ENCODE measurements at regions not wholly inside any gene's neighbourhood (a gene's known extent, or its start where the extent isn't known, plus 50 kb on each side); places are given as distances from the start of the nearest gene placed in this dataset.

DNA sequence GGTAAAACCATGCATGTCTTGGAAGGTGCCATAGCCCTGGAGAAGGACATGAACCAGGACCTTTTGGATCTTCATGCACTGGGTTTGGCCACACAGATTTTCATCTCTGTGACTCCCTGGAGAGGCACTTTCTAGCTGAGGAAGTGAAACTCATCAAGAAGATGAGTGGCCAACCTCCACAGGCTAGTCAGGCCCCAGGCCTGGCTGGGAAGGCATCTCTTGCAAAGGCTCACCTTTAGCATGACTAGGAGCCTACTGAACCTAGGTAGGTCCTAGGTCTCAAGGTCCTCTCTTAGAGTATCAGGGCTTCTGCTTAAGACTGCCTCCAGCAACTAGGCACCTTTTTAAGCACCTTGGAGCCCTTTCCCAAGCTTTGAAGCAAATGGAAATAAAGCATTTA lies 1448.7 kb upstream of the ACO1 start:
- TF ChIP-seq, protein P1, sequence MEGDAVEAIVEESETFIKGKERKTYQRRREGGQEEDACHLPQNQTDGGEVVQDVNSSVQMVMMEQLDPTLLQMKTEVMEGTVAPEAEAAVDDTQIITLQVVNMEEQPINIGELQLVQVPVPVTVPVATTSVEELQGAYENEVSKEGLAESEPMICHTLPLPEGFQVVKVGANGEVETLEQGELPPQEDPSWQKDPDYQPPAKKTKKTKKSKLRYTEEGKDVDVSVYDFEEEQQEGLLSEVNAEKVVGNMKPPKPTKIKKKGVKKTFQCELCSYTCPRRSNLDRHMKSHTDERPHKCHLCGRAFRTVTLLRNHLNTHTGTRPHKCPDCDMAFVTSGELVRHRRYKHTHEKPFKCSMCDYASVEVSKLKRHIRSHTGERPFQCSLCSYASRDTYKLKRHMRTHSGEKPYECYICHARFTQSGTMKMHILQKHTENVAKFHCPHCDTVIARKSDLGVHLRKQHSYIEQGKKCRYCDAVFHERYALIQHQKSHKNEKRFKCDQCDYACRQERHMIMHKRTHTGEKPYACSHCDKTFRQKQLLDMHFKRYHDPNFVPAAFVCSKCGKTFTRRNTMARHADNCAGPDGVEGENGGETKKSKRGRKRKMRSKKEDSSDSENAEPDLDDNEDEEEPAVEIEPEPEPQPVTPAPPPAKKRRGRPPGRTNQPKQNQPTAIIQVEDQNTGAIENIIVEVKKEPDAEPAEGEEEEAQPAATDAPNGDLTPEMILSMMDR (IDR thresholded peaks at IDR 0.05), result no peak
- TF ChIP-seq POLR2A (IDR thresholded peaks at IDR 0.05), result no peak
- no peak for TF ChIP-seq EP300 (IDR thresholded peaks at IDR 0.05)

Data from ovary (tissue), 3 donors.